ENCODE measurements at regions not wholly inside any gene's neighbourhood (a gene's known extent, or its start where the extent isn't known, plus 50 kb on each side); places are given as distances from the start of the nearest gene placed in this dataset.

- H3K27ac Mint-ChIP-seq: no peak overlapping the region
- peaks cover 2 to 5% of the 10 kb centered on the region in 2 donors for H3K9me3 Mint-ChIP-seq
- H3K36me3 Mint-ChIP-seq: no peaks in the 10 kb centered on the region
- ATAC-seq: no peak
- no peak for DNase-seq (ENCODE audit: low spot score in 2 of 2)
Observed at GRCh38 chr18:56379256-56379655, 259.1 kb downstream of the TXNL1 start.

GRCh38 chr18:56377231-56377630 lies 261.2 kb downstream of the TXNL1 start:
- no peak for DNase-seq (ENCODE audit: low spot score in 2 of 2)
- ATAC-seq: no peak
- Mint-ChIP-seq H3K9me3 (peaks cover 5 to 6% of the 10 kb centered on the region in 2 donors), H3K27ac (no peak overlapping the region), H3K36me3 (no peaks in the 10 kb centered on the region)

GRCh38 chr18:56374007-56374655 lies 264.3 kb downstream of the TXNL1 start:
- no peak overlapping the region for H3K27ac Mint-ChIP-seq
- no peak for DNase-seq (ENCODE audit: low spot score in 2 of 2)

GRCh38 chr18:56373601-56374000 lies 264.8 kb downstream of the TXNL1 start:
- Mint-ChIP-seq H3K9me3 (peaks cover 0 to 7% of the 10 kb centered on the region in 2 donors), H3K27ac (no peak overlapping the region), H3K36me3 (no peaks in the 10 kb centered on the region)
- DNase-seq (ENCODE audit: low spot score in 2 of 2): no peak
- ATAC-seq: no peak

More at GRCh38 chr18:56374007-56374655, 264.3 kb downstream of the TXNL1 start:
- Mint-ChIP-seq H3K36me3 (no peaks in the 10 kb centered on the region), H3K9me3 (peaks cover 0 to 7% of the 10 kb centered on the region in 2 donors)
- ATAC-seq: no peak

GRCh38 chr18:56368066-56368465 lies 270.3 kb downstream of the TXNL1 start:
- H3K9me3 Mint-ChIP-seq: peaks cover 0 to 11% of the 10 kb centered on the region in 2 donors
- H3K27ac Mint-ChIP-seq: no peak overlapping the region
- ATAC-seq (no peak), DNase-seq (ENCODE audit: low spot score in 2 of 2) (no peak)
- no peaks in the 10 kb centered on the region for H3K36me3 Mint-ChIP-seq

- H3K9me3 Mint-ChIP-seq: peaks cover 20 to 21% of the 10 kb centered on the region in 2 donors
- peak overlapping the region in 1 of 2 donors; percentile 12 for H3K27ac Mint-ChIP-seq
- no peak for DNase-seq (ENCODE audit: low spot score in 2 of 2)
- peaks cover 5 to 6% of the 10 kb centered on the region in 2 donors for H3K36me3 Mint-ChIP-seq
- no peak for ATAC-seq
Observed at GRCh38 chr18:56358608-56359280, 279.6 kb downstream of the TXNL1 start.

GRCh38 chr18:56353663-56354260 lies 284.6 kb downstream of the TXNL1 start:
- Mint-ChIP-seq H3K36me3 (no peaks in the 10 kb centered on the region), H3K9me3 (peaks cover 6 to 21% of the 10 kb centered on the region in 2 donors), H3K27ac (no peak overlapping the region)
- DNase-seq (ENCODE audit: low spot score in 2 of 2): no peak
- ATAC-seq: no peak

GRCh38 chr18:56351911-56352500 lies 286.4 kb downstream of the TXNL1 start:
- Mint-ChIP-seq H3K36me3 (no peaks in the 10 kb centered on the region), H3K9me3 (peaks cover 6 to 21% of the 10 kb centered on the region in 2 donors), H3K27ac (no peak overlapping the region)
- ATAC-seq (no peak), DNase-seq (ENCODE audit: low spot score in 2 of 2) (no peak)

- H3K9me3 Mint-ChIP-seq: peaks cover 12 to 18% of the 10 kb centered on the region in 2 donors
- no peaks in the 10 kb centered on the region for H3K36me3 Mint-ChIP-seq
- ATAC-seq (no peak), DNase-seq (ENCODE audit: low spot score in 2 of 2) (no peak)
- no peak overlapping the region for H3K27ac Mint-ChIP-seq
Observed at GRCh38 chr18:56337507-56337906, 300.9 kb downstream of the TXNL1 start.

GRCh38 chr18:56333839-56334238 lies 304.6 kb downstream of the TXNL1 start:
- peaks cover 4% of the 10 kb centered on the region in 2 donors for H3K9me3 Mint-ChIP-seq
- H3K36me3 Mint-ChIP-seq: no peaks in the 10 kb centered on the region
- H3K27ac Mint-ChIP-seq: no peak overlapping the region
- no peak for ATAC-seq
- DNase-seq (ENCODE audit: low spot score in 2 of 2): no peak

GRCh38 chr18:56333146-56333545 lies 305.2 kb downstream of the TXNL1 start:
- ATAC-seq: no peak
- H3K9me3 Mint-ChIP-seq: peaks cover 0 to under 1% of the 10 kb centered on the region in 2 donors

GRCh38 chr18:56332371-56332770 lies 306.0 kb downstream of the TXNL1 start:
- Mint-ChIP-seq H3K27ac (no peak overlapping the region), H3K9me3 (no peaks in the 10 kb centered on the region), H3K36me3 (no peaks in the 10 kb centered on the region)
- ATAC-seq (no peak), DNase-seq (ENCODE audit: low spot score in 2 of 2) (no peak)

More at GRCh38 chr18:56333146-56333545, 305.2 kb downstream of the TXNL1 start:
- DNase-seq (ENCODE audit: low spot score in 2 of 2): no peak
- Mint-ChIP-seq H3K27ac (no peak overlapping the region), H3K36me3 (no peaks in the 10 kb centered on the region)

GRCh38 chr18:56330366-56331110 lies 307.9 kb downstream of the TXNL1 start:
- no peak for ATAC-seq

GRCh38 chr18:56329536-56329935 lies 308.9 kb downstream of the TXNL1 start:
- Mint-ChIP-seq H3K27ac (no peak overlapping the region), H3K9me3 (no peaks in the 10 kb centered on the region), H3K36me3 (no peaks in the 10 kb centered on the region)
- ATAC-seq (no peak), DNase-seq (ENCODE audit: low spot score in 2 of 2) (no peak)

More at GRCh38 chr18:56330366-56331110, 307.9 kb downstream of the TXNL1 start:
- Mint-ChIP-seq H3K27ac (no peak overlapping the region), H3K9me3 (no peaks in the 10 kb centered on the region), H3K36me3 (no peaks in the 10 kb centered on the region)
- no peak for DNase-seq (ENCODE audit: low spot score in 2 of 2)

GRCh38 chr18:56327191-56327885 lies 311.1 kb downstream of the TXNL1 start:
- H3K36me3 Mint-ChIP-seq: no peaks in the 10 kb centered on the region
- no peak for DNase-seq (ENCODE audit: low spot score in 2 of 2)
- ATAC-seq: no peak
- no peaks in the 10 kb centered on the region for H3K9me3 Mint-ChIP-seq
- H3K27ac Mint-ChIP-seq: no peak overlapping the region
